GM12878 (cell line): ENCODE measurements at regions not wholly inside any gene's neighbourhood (a gene's known extent, or its start where the extent isn't known, plus 50 kb on each side); places are given as distances from the start of the nearest gene placed in this dataset.

Experiments used
- ATAC-seq: fragments of 200-7000 bp; cut with Tn5 transposase; 3 replicates; pipeline ENCODE4 v1.9.1; 2020; ENCODE audit warnings: mild to moderate bottlenecking, moderate library complexity
- BruUV-seq: library from RNA; stranded (reverse); fragments of 400-500 nt; replicated peaks from 2 replicates; lab custom pipeline; 2021; lab: Mats Ljungman, UMichigan
- CTCF ChIA-PET: fragments of 300-600 bp; sonication (Branson Sonifier 250); formaldehyde crosslinking; extraction: SDS; loops from one replicate; lab custom pipeline; 2021; ENCODE audit warnings: inconsistent platforms; lab: Yijun Ruan, JAX
- POLR2A ChIA-PET: fragments of 350-600 bp; formaldehyde crosslinking; extraction: SDS; loops from one replicate; lab custom pipeline; 2021; ENCODE audit warnings: inconsistent platforms; lab: Charles Lee
- RAD21 ChIA-PET: fragments of 300-600 bp; sonication (Branson Sonifier 250); formaldehyde crosslinking; loops from one replicate; lab custom pipeline; 2023; ENCODE audit warnings: antibody characterized with exemption; ENCODE audit not compliant: unreplicated experiment; lab: Charles Lee
- SMC1A ChIA-PET: fragments of 300-600 bp; sonication (Branson Sonifier 250); formaldehyde crosslinking; loops from one replicate; lab custom pipeline; 2023; ENCODE audit not compliant: unreplicated experiment, uncharacterized antibody; lab: Charles Lee
- DNase-seq: peaks from one replicate; pipeline ENCODE4 v3.0.0-alpha.2; 2011; ENCODE audit warnings: low read depth, low spot score
- FAIRE-seq: peaks from 3 replicates; lab custom pipeline; 2011; peaks lifted over from hg19 to GRCh38; lab: Jason Lieb, UNC
- H2AFZ ChIP-seq: 2 replicates; pipeline ENCODE4 v1.6.0; 2011; ENCODE audit warnings: low read depth, low read length, control low read depth; ENCODE audit not compliant: control insufficient read depth
- H3K27ac ChIP-seq: 2 replicates; pipeline ENCODE4 v1.5.1; 2011; ENCODE audit warnings: control low read depth; ENCODE audit not compliant: control insufficient read depth, insufficient read depth
- H3K27me3 ChIP-seq, 2 experiments: replicated peaks in 1 of 2; 2 replicates each; pipeline versions ENCODE4 v1.6.0 to v1.6.1; 2011; ENCODE audit warnings: low read length in 1 of 2; ENCODE audit not compliant: control insufficient read depth in 2 of 2, insufficient read depth in 2 of 2
- H3K36me3 ChIP-seq, 2 experiments: 2 replicates each; pipeline ENCODE4 v1.5.1; 2011; ENCODE audit warnings: low read length in 1 of 2; ENCODE audit not compliant: control insufficient read depth in 2 of 2, insufficient read depth in 2 of 2
- H3K4me1 ChIP-seq: 2 replicates; pipeline ENCODE4 v1.6.1; 2011; ENCODE audit warnings: mild to moderate bottlenecking, low read length, moderate library complexity, mixed read lengths; ENCODE audit not compliant: control insufficient read depth, insufficient read depth
- H3K4me2 ChIP-seq: 2 replicates; pipeline ENCODE4 v1.6.0; 2011; ENCODE audit warnings: control low read depth; ENCODE audit not compliant: control insufficient read depth, insufficient read depth
- H3K4me3 ChIP-seq: fragments of 200-600 bp; sonication (generic); 2 replicates; pipeline ENCODE4 v1.5.1; 2016
- H3K79me2 ChIP-seq: 2 replicates; pipeline ENCODE4 v1.6.0; 2011; ENCODE audit warnings: low read length; ENCODE audit not compliant: control insufficient read depth, insufficient read depth
- H3K9ac ChIP-seq: 2 replicates; pipeline ENCODE4 v1.8.0; 2011; ENCODE audit warnings: low read length, control low read depth, mixed read lengths; ENCODE audit not compliant: control insufficient read depth, insufficient read depth
- H3K9me3 ChIP-seq: replicated peaks from 3 replicates; pipeline ENCODE4 v1.5.1; 2011; ENCODE audit warnings: mild to moderate bottlenecking, low read length; ENCODE audit not compliant: control insufficient read depth, insufficient read depth
- H4K20me1 ChIP-seq: 2 replicates; pipeline ENCODE4 v1.6.0; 2011; ENCODE audit not compliant: control insufficient read depth, insufficient read depth
- CBX3 ChIP-seq: fragments of 200-600 bp; sonication (generic); IDR thresholded peaks from 2 replicates; pipeline ENCODE4 v1.6.1; 2016; ENCODE audit warnings: low read depth, borderline replicate concordance
- CBX5 ChIP-seq: sonication (generic); IDR thresholded peaks from 2 replicates; pipeline ENCODE4 v1.6.1; 2016; ENCODE audit warnings: low read depth, moderate library complexity, mild to moderate bottlenecking, inconsistent platforms
- CREB1 ChIP-seq: IDR thresholded peaks from 2 replicates; pipeline ENCODE4 v1.6.1; 2012; ENCODE audit warnings: low read depth, mild to moderate bottlenecking, inconsistent platforms
- CREM ChIP-seq: IDR thresholded peaks from 2 replicates; pipeline ENCODE4 v1.6.1; 2014; ENCODE audit warnings: antibody characterized with exemption, low read depth
- DPF2 ChIP-seq: fragments of 450-650 bp; IDR thresholded peaks from 2 replicates; pipeline ENCODE4 v1.6.1; 2017; ENCODE audit warnings: mild to moderate bottlenecking
- EP300 ChIP-seq, 2 experiments: fragments of 150-350 bp in 1 of 2; IDR thresholded peaks; 2 replicates each; pipeline ENCODE4 v1.6.1; 2011 to 2012; ENCODE audit warnings: low read depth in 2 of 2, low read length in 2 of 2, borderline replicate concordance in 1 of 2, improper control_type of control experiment in 1 of 2, inconsistent platforms in 1 of 2; ENCODE audit not compliant: control insufficient read depth in 1 of 2
- KDM1A ChIP-seq: fragments of 200-600 bp; sonication (generic); IDR thresholded peaks from 2 replicates; pipeline ENCODE4 v1.6.1; 2016; ENCODE audit warnings: borderline replicate concordance
- KLF5 ChIP-seq: fragments of 450-650 bp; IDR thresholded peaks from 2 replicates; pipeline ENCODE4 v1.6.1; 2014; ENCODE audit warnings: mild to moderate bottlenecking; ENCODE audit not compliant: partially characterized antibody
- LARP7 ChIP-seq: fragments of 450-650 bp; IDR thresholded peaks from 2 replicates; pipeline ENCODE4 v1.6.1; 2017; ENCODE audit warnings: mild to moderate bottlenecking
- NFXL1 ChIP-seq: fragments of 450-650 bp; IDR thresholded peaks from 2 replicates; pipeline ENCODE4 v1.6.1; 2017; ENCODE audit warnings: antibody characterized with exemption, mild to moderate bottlenecking, borderline replicate concordance
- NR2C2 ChIP-seq: IDR thresholded peaks from 2 replicates; pipeline ENCODE4 v1.6.1; 2011; ENCODE audit warnings: borderline replicate concordance, low read depth; ENCODE audit not compliant: control insufficient read depth, insufficient read length
- RFX5 ChIP-seq: IDR thresholded peaks from 2 replicates; pipeline ENCODE4 v1.6.1; 2011; ENCODE audit warnings: low read depth, low read length, improper control_type of control experiment
- SMAD1 ChIP-seq: fragments of 450-650 bp; IDR thresholded peaks from 2 replicates; pipeline ENCODE4 v1.6.1; 2018; ENCODE audit warnings: mild to moderate bottlenecking, low read depth; ENCODE audit not compliant: partially characterized antibody
- SPI1 ChIP-seq: IDR thresholded peaks from 2 replicates; pipeline ENCODE4 v1.6.1; 2011; ENCODE audit warnings: low read depth, mild to moderate bottlenecking, low read length, moderate library complexity, borderline replicate concordance; ENCODE audit not compliant: insufficient read depth
- SUPT20H ChIP-seq: IDR thresholded peaks from 2 replicates; pipeline ENCODE4 v1.6.1; 2011; ENCODE audit warnings: low read depth, mild to moderate bottlenecking, low read length, moderate library complexity, borderline replicate concordance; ENCODE audit not compliant: control insufficient read depth
- TCF7 ChIP-seq: IDR thresholded peaks from 2 replicates; pipeline ENCODE4 v1.6.1; 2014; ENCODE audit warnings: antibody characterized with exemption, borderline replicate concordance
- USF1 ChIP-seq: IDR thresholded peaks from 2 replicates; pipeline ENCODE4 v1.6.1; 2011; ENCODE audit warnings: borderline replicate concordance, low read depth, mild to moderate bottlenecking, moderate library complexity, mixed read lengths, low read length; ENCODE audit not compliant: insufficient read depth; ENCODE audit errors: extremely low read length
- ZNF217 ChIP-seq: fragments of 450-650 bp; IDR thresholded peaks from 2 replicates; pipeline ENCODE4 v1.6.1; 2017; ENCODE audit warnings: antibody characterized with exemption, mild to moderate bottlenecking
- ZNF274 ChIP-seq: IDR thresholded peaks from one replicate; pipeline ENCODE4 v1.8.0; 2011; ENCODE audit not compliant: insufficient read length, insufficient read depth
- WGBS: methylation state at CpG from one replicate; pipeline ENCODE4 v1.1.6; 2016; ENCODE audit warnings: low lambda C conversion rate; ENCODE audit not compliant: insufficient replicate concordance, insufficient coverage; ENCODE audit errors: missing lambda C conversion rate; 5-methylcytosine and 5-hydroxymethylcytosine counted together
- in situ Hi-C: fragments of 300-500 bp; cut with MboI; formaldehyde crosslinking; loops from 9 replicates; pipeline ENCODE4 v1.14.3; 2018; ENCODE audit warnings: mixed read lengths
- intact Hi-C: fragments of 100-400 bp; cut with micrococcal nuclease; formaldehyde crosslinking; loops from one replicate; pipeline ENCODE4 v1.14.2; 2022; ENCODE audit not compliant: unreplicated experiment

GRCh38 chr7:67729771-67730170, 733.1 kb downstream of the TYW1 start:
- DNase-seq (no peak), FAIRE-seq (no peak), ATAC-seq (no peak)
- no TSS peak for BruUV-seq
- in situ Hi-C loops (no loop called here), intact Hi-C loops (no loop called here)
- ChIA-PET SMC1A (no interaction called here), RAD21 (no interaction called here), POLR2A (no interaction called here), CTCF (no interaction called here)
- H3K9ac ChIP-seq = no peak overlapping the region
- no peaks in the 10 kb centered on the region for H3K4me1 ChIP-seq
- H3K36me3 ChIP-seq = no peaks in the 10 kb centered on the region
- H3K27me3 ChIP-seq = no peaks in the 10 kb centered on the region
- no peak overlapping the region for H3K4me3 ChIP-seq
- H2AFZ ChIP-seq = no peak overlapping the region
- H3K4me2 ChIP-seq = no peak overlapping the region
- no peaks in the 10 kb centered on the region for H4K20me1 ChIP-seq
- WGBS = 27% methylated on average over 7 of the region's 7 CpGs
- no peak for TF ChIP-seq EP300 (IDR thresholded peaks at IDR 0.05; ENCODE audit: borderline replicate concordance in 1 of 2, control insufficient read depth in 1 of 2, low read depth in 2 of 2, low read length in 2 of 2)
- H3K27ac ChIP-seq = no peak overlapping the region
- H3K9me3 ChIP-seq = no peaks in the 10 kb centered on the region
- no peaks in the 10 kb centered on the region for H3K79me2 ChIP-seq

GRCh38 chr7:67731704-67732103, 735.1 kb downstream of the TYW1 start:
- no peak overlapping the region for H3K4me2 ChIP-seq
- POLR2A ChIA-PET = no interaction called here
- no peak overlapping the region for H3K9ac ChIP-seq
- H4K20me1 ChIP-seq = no peaks in the 10 kb centered on the region
- in situ Hi-C loops (no loop called here), intact Hi-C loops (no loop called here)
- H3K79me2 ChIP-seq = no peaks in the 10 kb centered on the region
- DNase-seq (no peak), FAIRE-seq (no peak), ATAC-seq (no peak)
- H3K4me3 ChIP-seq = no peak overlapping the region
- WGBS = 3% methylated on average over 2 of the region's 2 CpGs
- no peaks in the 10 kb centered on the region for H3K4me1 ChIP-seq
- no peak overlapping the region for H3K27ac ChIP-seq
- CTCF ChIA-PET = interaction anchor here (0.6 kb wide), 1 partner anchor 1603 kb away, joined by 3 read pairs; no protein-coding TSS in a partner anchor
- no peaks in the 10 kb centered on the region for H3K27me3 ChIP-seq
- no TSS peak for BruUV-seq
- H3K36me3 ChIP-seq = no peaks in the 10 kb centered on the region
- SMC1A ChIA-PET = no interaction called here
- no peak for TF ChIP-seq CBX5
- no peak for TF ChIP-seq KLF5
- TF ChIP-seq KDM1A = no peak
- TF ChIP-seq ZNF217 = no peak
- no peak for TF ChIP-seq NR2C2
- TF ChIP-seq CREM = no peak
- TF ChIP-seq NFXL1 = no peak
- no peak for TF ChIP-seq RFX5
- no peak for TF ChIP-seq CBX3
- TF ChIP-seq SMAD1 = no peak
- no peak for TF ChIP-seq LARP7
- TF ChIP-seq DPF2 = no peak
- no peak for TF ChIP-seq ZNF274
- no peak for TF ChIP-seq SUPT20H
- no peak for TF ChIP-seq CREB1
- TF ChIP-seq SPI1 = no peak
- TF ChIP-seq TCF7 = no peak
- no peak for TF ChIP-seq USF1
- TF ChIP-seq, all 136 proteins: peak for 0
- Histone ChIP-seq H2AFZ (no peak overlapping the region), H3K9me3 (no peaks in the 10 kb centered on the region)
- RAD21 ChIA-PET = no interaction called here
